A673 (cell line): ENCODE measurements at regions not wholly inside any gene's neighbourhood (a gene's known extent, or its start where the extent isn't known, plus 50 kb on each side); places are given as distances from the start of the nearest gene placed in this dataset.

Source experiments
- CTCF ChIP-seq: fragments of 300-800, 200-600 bp; sonication (generic); conservative IDR thresholded peaks from 2 replicates; pipeline ENCODE4 v1.5.1; 2017; ENCODE audit warnings: low read depth, mild to moderate bottlenecking, antibody characterized with exemption, low read length, moderate library complexity, mixed read lengths
- EZH2 ChIP-seq: fragments of 200-600 bp; sonication (generic); IDR thresholded peaks from 2 replicates; pipeline ENCODE4 v1.6.1; 2017; ENCODE audit warnings: borderline replicate concordance, low read depth, mild to moderate bottlenecking, mixed read lengths, antibody characterized with exemption, low read length; ENCODE audit not compliant: poor library complexity, severe bottlenecking

GRCh38 chr16:14356064-14356463, 274.0 kb downstream of the PARN start:
- no peak for TF ChIP-seq EZH2
- TF ChIP-seq CTCF = no peak
